ENCODE measurements at regions not wholly inside any gene's neighbourhood (a gene's known extent, or its start where the extent isn't known, plus 50 kb on each side); places are given as distances from the start of the nearest gene placed in this dataset.

DNA sequence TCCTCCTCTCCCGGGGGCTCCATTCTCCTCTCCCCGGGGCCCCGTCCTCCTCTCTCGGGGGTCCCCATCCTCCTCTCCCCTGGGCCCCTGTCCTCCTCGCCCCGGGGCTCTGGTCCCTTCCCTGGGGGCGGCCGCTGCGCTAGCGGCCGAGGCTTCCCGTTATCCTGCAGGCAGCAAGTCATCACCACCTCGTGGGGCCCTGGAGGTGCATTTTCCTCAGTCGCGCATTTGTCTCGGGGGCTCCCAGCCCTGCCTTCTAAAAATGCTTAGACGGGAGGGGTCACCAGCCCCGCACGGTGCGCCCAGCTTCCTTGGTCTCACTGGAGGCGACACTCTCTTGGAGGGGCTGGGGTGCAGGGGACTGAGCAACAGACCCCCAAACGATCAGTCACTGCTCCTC, 216.5 kb downstream of the QKI start:
- TF ChIP-seq EGR1 (IDR thresholded peaks at IDR 0.05): no peak
- TF ChIP-seq, protein P1, sequence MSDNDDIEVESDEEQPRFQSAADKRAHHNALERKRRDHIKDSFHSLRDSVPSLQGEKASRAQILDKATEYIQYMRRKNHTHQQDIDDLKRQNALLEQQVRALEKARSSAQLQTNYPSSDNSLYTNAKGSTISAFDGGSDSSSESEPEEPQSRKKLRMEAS (IDR thresholded peaks at IDR 0.05): no peak
- TF ChIP-seq NFIC (IDR thresholded peaks at IDR 0.05): no peak
- TF ChIP-seq CREB1 (IDR thresholded peaks at IDR 0.05; ENCODE audit: low read depth): no peak
- TF ChIP-seq CEBPB (IDR thresholded peaks at IDR 0.05): no peak
- TF ChIP-seq TEAD4 (IDR thresholded peaks at IDR 0.05): no peak
- TF ChIP-seq EP300 (IDR thresholded peaks at IDR 0.05; ENCODE audit: borderline replicate concordance): no peak
- no peak for TF ChIP-seq YY1 (IDR thresholded peaks at IDR 0.05; ENCODE audit: low read depth)
- TF ChIP-seq FOXM1 (IDR thresholded peaks at IDR 0.05; ENCODE audit: borderline replicate concordance, low read depth): no peak
- no peak for TF ChIP-seq TAF1 (IDR thresholded peaks at IDR 0.05; ENCODE audit: low read depth)
- TF ChIP-seq, protein P2, sequence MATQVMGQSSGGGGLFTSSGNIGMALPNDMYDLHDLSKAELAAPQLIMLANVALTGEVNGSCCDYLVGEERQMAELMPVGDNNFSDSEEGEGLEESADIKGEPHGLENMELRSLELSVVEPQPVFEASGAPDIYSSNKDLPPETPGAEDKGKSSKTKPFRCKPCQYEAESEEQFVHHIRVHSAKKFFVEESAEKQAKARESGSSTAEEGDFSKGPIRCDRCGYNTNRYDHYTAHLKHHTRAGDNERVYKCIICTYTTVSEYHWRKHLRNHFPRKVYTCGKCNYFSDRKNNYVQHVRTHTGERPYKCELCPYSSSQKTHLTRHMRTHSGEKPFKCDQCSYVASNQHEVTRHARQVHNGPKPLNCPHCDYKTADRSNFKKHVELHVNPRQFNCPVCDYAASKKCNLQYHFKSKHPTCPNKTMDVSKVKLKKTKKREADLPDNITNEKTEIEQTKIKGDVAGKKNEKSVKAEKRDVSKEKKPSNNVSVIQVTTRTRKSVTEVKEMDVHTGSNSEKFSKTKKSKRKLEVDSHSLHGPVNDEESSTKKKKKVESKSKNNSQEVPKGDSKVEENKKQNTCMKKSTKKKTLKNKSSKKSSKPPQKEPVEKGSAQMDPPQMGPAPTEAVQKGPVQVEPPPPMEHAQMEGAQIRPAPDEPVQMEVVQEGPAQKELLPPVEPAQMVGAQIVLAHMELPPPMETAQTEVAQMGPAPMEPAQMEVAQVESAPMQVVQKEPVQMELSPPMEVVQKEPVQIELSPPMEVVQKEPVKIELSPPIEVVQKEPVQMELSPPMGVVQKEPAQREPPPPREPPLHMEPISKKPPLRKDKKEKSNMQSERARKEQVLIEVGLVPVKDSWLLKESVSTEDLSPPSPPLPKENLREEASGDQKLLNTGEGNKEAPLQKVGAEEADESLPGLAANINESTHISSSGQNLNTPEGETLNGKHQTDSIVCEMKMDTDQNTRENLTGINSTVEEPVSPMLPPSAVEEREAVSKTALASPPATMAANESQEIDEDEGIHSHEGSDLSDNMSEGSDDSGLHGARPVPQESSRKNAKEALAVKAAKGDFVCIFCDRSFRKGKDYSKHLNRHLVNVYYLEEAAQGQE (IDR thresholded peaks at IDR 0.05; ENCODE audit: low read depth): no peak
